ENCODE measurements at regions not wholly inside any gene's neighbourhood (a gene's known extent, or its start where the extent isn't known, plus 50 kb on each side); places are given as distances from the start of the nearest gene placed in this dataset.

DNA sequence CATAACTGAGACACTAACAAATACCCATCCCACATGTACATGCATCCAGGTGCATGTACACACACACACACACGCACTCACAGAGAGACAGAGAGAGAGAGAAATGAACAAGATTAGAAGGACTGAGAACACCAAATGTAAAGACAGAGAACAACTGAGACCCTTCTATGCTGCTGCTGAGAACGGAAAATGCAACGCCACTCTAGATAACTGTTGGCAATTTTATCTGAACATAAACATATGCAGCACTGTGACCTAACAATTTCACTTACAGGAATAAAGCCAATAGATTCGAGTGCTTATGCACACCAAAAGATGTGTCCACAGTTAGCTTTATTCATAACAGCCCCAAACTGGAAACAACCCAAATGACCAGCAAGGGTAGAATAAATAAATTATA is 103.8 kb upstream of the LY86 start:
- TF ChIP-seq, protein P1, sequence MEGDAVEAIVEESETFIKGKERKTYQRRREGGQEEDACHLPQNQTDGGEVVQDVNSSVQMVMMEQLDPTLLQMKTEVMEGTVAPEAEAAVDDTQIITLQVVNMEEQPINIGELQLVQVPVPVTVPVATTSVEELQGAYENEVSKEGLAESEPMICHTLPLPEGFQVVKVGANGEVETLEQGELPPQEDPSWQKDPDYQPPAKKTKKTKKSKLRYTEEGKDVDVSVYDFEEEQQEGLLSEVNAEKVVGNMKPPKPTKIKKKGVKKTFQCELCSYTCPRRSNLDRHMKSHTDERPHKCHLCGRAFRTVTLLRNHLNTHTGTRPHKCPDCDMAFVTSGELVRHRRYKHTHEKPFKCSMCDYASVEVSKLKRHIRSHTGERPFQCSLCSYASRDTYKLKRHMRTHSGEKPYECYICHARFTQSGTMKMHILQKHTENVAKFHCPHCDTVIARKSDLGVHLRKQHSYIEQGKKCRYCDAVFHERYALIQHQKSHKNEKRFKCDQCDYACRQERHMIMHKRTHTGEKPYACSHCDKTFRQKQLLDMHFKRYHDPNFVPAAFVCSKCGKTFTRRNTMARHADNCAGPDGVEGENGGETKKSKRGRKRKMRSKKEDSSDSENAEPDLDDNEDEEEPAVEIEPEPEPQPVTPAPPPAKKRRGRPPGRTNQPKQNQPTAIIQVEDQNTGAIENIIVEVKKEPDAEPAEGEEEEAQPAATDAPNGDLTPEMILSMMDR (IDR thresholded peaks at IDR 0.05; ENCODE audit: insufficient read depth, low read length, poor library complexity, severe bottlenecking) = no peak
- TF ChIP-seq EZH2phosphoT487 (conservative IDR thresholded peaks at IDR 0.05; ENCODE audit: low read length) = no peak
